ENCODE measurements at regions not wholly inside any gene's neighbourhood (a gene's known extent, or its start where the extent isn't known, plus 50 kb on each side); places are given as distances from the start of the nearest gene placed in this dataset.
A peak's percentile ranks its signal among the peaks of the same experiment; 100 is the strongest.

DNA sequence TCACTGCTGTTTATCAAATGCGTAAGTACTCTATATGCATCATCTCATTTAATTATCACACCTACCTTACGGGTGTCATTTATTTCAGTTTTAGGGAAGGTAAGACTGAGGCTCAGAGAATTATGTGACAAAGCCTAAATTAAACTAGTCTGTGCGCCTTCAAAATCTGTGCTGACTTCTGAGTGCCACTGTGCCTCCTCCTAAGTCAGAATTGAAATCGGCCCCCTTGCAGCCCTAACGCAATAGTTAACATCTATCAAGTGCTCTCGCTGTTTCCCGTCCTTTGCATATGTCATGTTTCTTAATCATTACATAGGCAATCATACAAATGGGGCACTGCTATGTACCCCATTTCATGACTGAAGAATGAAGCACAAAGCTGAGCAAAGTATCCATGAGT lies 79.0 kb upstream of the PDE10A start:
- DNase-seq = no peak

DNA sequence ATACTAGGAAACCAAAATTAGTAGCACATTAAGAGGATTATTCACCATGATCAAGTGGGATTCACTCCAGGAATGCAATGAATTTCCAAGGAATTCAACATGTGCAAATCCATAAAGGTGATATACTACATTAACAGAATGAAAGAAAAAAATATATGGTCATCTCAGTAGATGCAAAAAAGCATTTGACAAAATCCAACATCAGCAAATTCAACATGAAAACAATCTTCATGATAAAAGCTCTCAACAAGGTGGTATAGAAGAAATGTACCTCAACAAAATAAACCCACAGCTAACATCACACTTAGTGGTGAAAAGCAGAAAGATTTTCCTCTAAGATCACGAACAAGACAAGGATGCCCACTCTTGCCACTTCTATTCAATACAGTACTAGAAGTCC lies 74.4 kb upstream of the PDE10A start:
- no peak for DNase-seq

DNA sequence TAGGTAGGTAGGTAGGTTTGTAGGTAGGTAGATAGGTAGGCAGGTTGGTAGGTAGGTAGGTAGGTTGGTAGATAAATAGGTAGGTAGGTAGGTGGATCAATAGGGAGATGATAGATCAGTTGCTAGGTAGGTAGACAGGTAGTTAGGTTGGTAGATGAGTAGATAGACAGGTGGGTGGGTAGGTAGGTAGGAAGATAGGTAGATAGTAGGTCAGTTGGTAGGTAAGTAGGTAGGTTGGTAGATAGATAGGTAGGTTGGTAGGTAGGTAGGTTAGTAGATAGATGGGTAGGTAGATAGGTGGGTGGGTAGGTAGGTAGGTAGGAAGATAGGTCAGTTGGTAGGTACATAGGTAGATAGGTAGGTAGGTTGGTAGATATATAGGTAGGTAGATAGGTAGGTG lies 72.0 kb upstream of the PDE10A start:
- DNase-seq = no peak

DNA sequence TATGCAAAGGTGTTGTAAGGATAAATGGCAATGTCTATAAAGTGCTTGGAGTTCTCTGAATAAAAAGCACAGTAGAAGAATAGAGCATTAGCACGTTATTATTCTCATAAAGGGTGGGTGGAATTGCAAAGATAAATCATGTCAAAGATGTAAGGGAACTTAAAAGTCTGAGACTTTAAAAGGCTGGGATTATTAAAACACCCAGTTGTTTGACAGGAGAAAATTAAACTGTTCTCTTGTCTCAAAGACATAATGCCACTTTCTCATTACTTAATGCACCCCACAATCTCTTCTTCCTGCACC lies 70.4 kb upstream of the PDE10A start:
- no peak for DNase-seq

DNA sequence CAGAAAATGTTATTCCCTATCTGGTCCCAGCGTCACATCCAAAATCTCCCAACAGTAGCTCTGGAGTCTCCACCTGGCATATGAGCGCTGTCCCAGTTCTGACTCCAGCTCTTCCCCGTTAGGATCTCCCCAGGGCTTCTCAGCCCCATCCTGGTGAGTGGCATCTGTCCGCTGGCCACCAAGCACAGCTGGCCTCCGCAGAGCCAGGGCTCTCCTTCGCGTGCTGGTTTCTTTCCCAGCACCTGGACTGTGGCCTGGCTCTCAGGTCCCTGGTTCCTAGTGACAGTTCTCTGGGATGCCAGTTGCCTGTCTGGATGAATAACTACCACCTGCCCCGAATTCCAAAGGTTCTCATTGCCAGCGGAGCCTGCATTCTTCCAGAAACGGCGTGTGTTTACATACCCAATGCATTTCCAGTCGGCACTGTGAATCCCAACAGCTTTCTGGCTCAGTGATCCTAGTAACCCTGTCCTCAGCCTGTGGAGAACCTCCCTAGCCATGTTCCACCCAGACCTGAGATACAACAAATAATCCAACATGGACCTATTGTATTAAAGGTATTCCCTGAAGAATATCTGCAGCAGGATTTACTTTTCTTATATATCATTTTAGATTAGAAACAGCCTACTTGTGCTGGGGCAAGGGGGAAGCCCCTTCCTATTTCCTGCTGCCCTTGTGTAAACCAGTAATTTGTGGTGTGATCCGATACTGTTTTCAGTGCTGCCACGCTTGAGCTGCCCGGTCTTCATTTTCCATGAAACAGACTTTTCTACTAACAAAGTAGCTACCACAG lies 69.9 kb upstream of the PDE10A start:
- no peak for DNase-seq

DNA sequence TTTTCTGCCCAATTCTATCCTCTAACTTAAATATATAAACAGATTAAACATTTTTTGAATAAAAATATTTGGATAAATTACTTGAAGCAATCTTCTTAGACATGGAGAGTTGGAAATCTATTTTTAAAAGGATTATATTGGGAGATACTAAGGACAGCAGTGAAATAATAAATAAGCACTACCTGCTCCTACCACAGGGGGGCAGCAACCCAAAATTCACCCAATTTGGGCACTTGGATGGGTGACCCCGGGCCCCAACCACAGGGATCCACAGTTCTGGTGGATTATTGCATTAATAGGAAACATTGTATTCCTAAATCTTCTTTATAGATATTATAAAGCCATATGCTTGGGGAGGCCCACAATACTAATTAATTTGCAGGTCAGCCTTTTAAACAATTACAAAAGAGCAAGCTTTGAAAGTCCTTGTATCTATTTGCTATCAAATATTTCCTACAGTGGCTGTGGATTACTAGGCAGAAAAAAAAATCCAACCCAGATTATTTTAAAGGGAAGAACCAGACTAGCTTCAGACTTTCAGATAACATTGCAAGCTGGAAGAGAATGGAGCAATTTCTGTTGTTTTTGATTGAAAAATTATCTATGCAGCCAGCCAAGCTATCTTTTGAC lies 66.4 kb upstream of the PDE10A start:
- peak; percentile 45 to 64 (median 56) for DNase-seq

DNA sequence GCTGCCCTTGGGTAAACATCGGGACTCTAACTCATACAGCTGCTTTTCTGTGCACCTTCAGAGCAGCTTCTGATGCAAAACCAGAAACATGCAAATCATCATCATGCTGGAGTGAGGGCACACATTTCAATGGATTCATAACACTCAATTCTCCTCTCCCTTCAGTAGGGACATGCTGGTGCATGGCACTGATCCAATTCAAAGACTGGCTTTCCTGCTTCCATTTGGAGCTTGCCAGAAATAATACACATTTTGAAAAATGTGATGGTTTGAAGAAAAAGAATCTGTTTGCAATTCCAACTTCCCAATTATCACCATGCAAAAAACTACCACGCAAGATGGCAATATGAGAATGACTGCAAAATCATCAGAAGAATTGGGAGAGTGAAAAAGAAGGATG lies 65.2 kb upstream of the PDE10A start:
- no peak for DNase-seq

DNA sequence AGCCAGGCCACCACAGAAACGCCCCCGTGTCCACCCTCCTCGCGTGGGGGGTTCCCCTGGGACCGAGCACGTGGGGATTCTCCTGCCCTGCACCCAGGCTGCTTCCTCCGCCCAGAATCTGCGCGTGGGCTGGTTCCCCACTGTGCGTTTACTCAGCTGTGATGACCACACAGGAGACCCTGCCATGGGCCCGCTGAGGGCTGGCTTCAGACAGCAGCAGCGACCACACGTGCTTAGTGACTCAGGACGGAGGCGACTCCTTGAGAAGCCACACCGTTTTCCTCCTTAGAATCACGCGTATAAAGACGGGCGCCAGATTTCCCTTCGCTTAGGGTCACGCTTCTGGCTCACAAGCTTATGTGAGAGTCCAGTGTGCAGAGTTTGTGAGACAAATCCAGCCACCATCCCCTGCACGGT lies 63.9 kb upstream of the PDE10A start:
- no peak for DNase-seq

DNA sequence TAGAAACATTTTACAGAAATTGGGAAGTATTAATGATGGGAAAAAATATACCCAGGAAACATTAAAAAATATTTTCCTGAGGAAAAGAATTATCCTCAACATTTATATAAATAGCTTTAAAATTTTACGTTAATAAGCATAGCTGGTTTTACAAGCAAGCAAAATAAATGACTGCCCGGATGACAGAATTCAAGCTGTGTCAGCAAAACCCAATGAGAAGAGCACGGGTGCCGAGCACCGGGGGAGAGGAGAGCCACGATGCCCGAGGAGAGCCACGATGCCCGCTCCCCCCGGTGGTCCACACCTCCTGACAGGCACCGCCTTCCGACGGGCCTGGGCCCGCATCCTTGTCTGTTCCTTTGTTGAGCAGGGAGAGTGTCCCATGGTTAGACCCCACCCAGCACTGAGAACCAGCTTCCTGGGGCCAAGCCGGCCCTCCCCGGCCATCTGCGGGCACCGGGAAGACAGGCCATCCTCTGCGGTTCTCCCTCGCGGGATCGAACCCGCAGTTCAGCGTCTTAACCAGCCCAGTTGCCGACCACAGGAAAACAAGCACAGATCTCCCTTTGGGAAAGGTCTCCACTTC lies 63.3 kb upstream of the PDE10A start:
- no peak for DNase-seq

DNA sequence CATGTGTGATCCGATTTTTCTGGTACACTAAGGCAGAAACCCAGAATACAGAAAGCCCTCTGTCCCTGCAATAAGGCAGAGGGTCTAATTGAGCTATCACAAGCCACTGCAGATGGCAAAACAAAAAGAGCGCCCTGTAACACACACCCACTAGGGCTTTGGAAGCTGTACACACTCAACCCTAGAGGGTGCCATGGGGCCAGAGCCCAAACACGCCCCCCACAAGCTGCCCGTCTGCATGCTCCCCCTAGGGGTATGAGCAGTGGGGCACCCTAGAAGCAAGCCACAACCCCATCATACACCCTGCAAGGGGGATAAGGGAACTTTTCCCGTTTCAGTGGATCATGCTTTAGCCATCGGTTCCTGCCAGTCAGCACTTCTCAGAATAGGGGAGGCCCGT lies 62.2 kb upstream of the PDE10A start:
- DNase-seq = no peak

DNA sequence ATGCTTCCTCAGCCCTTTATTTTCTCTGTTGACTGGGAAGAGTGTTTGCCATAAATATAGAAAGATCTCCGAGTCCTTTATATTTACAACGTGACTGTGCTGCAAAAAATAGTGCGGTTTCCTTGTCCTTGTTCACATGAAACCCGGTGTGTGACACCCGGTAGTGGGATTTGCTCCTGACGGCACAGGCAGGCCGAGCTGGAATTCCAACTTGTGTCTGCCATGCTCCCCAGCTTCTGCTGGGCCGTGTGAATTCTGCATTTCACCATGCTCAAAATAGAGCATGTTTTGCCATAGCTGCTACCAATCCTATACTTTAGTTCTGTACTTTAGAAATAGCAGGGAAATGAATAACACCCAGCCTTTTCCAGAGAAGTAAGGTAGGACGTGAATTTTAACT lies 60.3 kb upstream of the PDE10A start:
- no peak for DNase-seq

DNA sequence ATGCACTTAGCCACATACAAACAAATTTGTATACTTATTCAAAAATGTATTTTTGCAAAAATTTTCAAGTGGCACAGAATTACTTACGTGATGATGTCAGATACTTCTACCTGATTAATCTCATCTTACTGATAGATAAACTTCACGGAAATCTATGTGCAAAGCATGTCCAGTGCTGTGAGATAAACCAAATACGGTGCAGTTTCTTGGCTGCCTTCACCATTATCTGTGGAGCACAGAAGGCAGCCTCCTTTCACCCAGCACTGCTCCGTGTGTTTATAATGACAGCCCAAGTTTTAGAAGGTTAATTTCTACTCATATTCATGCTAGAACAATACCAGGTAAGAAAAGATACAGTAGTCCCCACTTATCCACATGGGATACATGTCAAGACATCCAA lies 59.0 kb upstream of the PDE10A start:
- no peak for DNase-seq

DNA sequence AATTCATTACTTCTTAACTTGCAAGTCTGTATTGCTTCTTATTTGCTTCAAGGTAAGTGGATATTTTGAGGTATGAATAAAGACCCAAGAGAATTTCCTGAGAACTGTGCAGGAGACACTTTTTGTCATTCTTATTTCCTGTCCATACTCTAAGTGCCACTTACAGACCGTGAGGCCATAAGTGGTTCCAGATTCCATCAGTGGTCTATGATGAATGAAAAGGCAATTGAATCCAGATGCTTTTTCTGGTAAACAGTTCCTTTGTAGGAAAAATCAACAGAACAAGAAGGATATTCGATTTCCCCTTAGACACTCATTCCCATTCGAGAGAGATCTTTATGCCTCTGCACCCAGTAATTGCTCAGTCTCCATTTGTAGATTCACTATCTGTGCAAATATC lies 58.3 kb upstream of the PDE10A start:
- no peak for DNase-seq

DNA sequence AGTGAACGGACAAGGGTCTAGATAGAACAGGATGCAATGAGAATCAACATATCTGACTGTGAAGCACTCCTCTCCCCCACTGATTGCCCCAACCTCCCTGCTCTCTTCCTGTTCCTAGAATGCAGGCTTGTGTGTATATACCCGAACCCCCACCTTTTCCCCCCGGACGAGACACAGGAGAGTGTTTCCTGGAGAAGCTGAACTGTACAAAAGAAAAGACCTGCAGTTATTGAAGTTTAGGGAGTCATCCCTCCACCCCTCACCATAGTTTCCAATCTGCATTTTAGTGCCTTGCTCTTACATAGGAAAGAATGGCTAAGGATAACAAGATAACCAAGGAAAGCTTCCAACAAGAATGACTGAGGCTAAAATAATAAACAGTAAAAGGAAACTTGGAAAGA lies 55.5 kb upstream of the PDE10A start:
- no peak for DNase-seq

DNA sequence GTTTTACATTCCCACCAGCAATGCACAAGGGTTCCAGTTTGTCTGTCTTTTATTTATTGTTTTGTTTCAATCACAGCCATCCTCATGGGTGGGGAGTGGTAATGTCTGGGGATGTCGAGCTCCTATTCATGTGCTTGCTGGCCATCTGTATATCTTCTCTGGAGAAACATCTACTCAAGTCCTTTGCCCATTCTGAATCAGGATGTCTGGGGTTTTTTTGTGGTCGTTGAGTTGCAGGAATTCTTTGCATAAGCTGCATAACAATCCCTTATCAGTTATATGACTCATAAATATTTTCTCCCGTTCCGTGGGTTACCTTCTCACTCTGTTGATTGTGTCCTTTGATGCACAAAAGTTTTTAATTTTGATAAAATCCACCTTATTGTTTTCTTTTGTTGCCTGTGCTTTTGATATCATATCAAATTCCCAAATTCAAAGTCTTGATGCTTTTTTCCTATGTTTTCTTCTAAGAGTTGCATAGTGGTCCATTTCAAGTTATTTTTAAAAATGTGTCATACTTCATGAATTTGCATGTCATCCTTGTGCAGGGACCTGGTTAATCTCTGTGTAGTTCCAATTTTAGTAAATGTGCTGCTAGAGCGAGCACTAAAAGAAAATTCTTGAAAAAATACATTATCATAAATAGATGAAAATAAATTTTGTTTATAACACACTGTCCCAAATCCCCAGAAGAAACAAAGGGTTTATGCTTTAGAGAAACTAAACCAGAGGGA lies 54.9 kb upstream of the PDE10A start:
- DNase-seq = no peak

DNA sequence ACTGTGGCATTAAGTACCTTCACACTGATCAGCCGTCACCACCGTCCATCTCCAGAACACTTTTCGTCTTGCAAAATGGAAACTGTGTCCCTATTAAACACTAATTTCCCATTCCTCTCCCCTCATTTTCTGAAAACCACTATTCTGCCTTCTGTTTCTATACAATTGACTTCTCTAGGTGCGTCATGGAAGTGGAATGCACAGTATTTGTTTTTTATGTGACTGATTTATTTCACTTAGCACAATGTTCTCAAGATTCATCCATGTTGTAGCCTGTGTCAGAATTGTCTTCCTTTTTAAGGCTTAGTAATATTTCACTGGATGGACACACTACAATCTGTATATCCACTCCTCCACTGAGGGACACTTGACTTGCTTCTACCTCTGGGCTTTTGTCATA lies 53.8 kb upstream of the PDE10A start:
- DNase-seq = no peak

DNA sequence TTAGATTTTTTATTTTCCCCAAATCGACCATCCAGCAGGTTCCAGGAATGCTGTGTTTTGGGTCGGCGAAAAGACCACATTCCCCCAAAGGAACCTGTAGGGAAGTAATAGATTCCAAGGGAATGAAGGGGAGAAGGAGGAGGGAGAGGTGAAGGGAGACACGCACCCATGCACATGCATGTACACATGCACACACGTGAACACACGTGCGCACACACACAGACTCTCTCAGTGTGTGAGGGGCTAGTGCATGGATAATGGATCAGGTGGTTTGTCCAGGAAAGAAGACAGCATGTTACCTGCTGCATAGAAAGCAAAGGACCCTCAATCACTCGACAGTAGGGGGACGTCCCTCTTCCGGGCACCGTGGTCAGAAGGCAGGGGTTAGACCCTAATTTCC lies 52.4 kb upstream of the PDE10A start:
- no peak for DNase-seq

DNA sequence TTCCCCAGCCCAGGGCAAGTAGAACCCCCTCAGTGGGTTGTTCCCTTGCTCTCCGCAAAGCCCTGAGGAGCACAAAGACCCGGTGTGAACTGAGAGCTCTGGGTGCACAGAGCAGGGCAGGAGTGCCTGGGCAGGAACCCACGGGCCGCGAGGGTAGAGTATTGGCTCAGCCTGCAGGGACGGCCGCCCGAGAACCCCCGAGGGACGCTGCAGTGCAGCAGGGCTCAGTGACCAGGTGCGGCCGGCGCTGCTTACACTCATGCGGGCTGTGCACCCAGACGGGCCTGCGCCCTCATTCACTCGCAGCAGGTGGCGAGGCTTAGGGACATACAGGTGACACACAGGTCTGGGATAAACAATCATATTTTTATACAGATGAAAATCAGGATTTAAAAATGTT lies 51.9 kb upstream of the PDE10A start:
- DNase-seq = no peak

DNA sequence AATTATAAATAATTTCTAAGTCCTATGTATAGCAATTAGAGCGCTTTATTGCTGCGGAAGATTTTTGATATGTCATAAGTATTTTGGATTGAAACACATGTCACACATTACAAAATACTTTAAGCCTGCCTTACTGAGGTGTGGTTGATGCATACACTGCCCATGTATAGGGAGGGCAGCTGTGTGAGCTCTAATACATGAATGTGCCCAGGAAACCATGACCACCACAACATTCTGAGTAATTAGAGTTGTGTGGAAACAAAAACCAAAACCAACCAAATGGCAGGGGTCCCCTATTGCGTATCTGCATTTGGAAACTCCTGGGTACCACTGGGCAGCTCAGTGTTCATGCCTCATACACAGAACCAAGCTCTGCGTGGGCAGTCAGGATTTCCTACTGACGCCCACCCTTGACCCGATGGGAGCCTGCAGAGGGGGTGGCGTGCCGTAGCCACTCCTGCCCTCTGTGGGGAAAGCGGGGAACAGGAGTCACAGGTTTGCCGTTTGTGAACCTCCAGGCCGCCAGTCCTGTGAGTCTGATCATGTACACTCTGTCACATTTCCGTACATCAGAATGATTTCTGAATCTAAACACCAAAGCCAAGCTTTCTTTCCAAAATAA lies 50.9 kb upstream of the PDE10A start:
- no peak for DNase-seq
